Smooth muscle cell (in vitro differentiated cells): ENCODE measurements at regions not wholly inside any gene's neighbourhood (a gene's known extent, or its start where the extent isn't known, plus 50 kb on each side); places are given as distances from the start of the nearest gene placed in this dataset.
"Not testable (repeated sequence)": the region's sequence is repeated elsewhere in the genome, so short reads cannot be mapped to it uniquely, and the experiment has no call there.

Source experiments
- DNase-seq: peaks from one replicate; lab custom pipeline; 2025; ENCODE audit not compliant: unreplicated experiment; lab: John Stamatoyannopoulos, UW
- H2AFZ ChIP-seq: fragments of 200-600 bp; sonication (generic); 2 replicates; pipeline ENCODE4 v1.6.0; 2016; ENCODE audit warnings: antibody characterized with exemption, low read depth, mild to moderate bottlenecking
- H3F3A ChIP-seq: fragments of 200-600 bp; sonication (generic); 2 replicates; pipeline ENCODE4 v1.6.0; 2017; ENCODE audit warnings: antibody characterized with exemption, low read depth
- H3K27ac ChIP-seq: fragments of 200-600 bp; sonication (generic); 2 replicates; pipeline ENCODE4 v1.5.1; 2016; ENCODE audit warnings: low read depth, mild to moderate bottlenecking
- H3K27me3 ChIP-seq: fragments of 200-600 bp; sonication (generic); 2 replicates; pipeline ENCODE4 v1.6.1; 2016; ENCODE audit warnings: low read depth, mild to moderate bottlenecking
- H3K36me3 ChIP-seq: fragments of 200-600 bp; sonication (generic); 2 replicates; pipeline ENCODE4 v1.5.1; 2016; ENCODE audit warnings: low read depth
- H3K4me1 ChIP-seq: fragments of 200-600 bp; sonication (generic); 2 replicates; pipeline ENCODE4 v1.5.1; 2016; ENCODE audit warnings: low read depth
- H3K4me2 ChIP-seq: fragments of 200-600 bp; sonication (generic); 2 replicates; pipeline ENCODE4 v1.6.0; 2016; ENCODE audit warnings: mild to moderate bottlenecking
- H3K4me3 ChIP-seq: fragments of 200-600 bp; sonication (generic); 2 replicates; pipeline ENCODE4 v1.5.1; 2016; ENCODE audit warnings: mild to moderate bottlenecking
- H3K79me2 ChIP-seq: fragments of 200-600 bp; sonication (generic); 2 replicates; pipeline ENCODE4 v1.6.0; 2016; ENCODE audit warnings: low read depth, mild to moderate bottlenecking
- H3K9ac ChIP-seq: fragments of 200-600 bp; sonication (generic); 2 replicates; pipeline ENCODE4 v1.6.0; 2016; ENCODE audit warnings: low read depth
- H3K9me3 ChIP-seq: fragments of 200-600 bp; sonication (generic); replicated peaks from 2 replicates; pipeline ENCODE4 v1.5.1; 2016; ENCODE audit warnings: low read depth
- H4K20me1 ChIP-seq: fragments of 200-600 bp; sonication (generic); 2 replicates; pipeline ENCODE4 v1.6.0; 2016; ENCODE audit warnings: low read depth
- WGBS: methylation state at CpG from one replicate; pipeline ENCODE4 v1.1.7; 2016; ENCODE audit warnings: low lambda C conversion rate; 5-methylcytosine and 5-hydroxymethylcytosine counted together
- TF ChIP-seq, protein P1 (sequence below): fragments of 200-600 bp; sonication (generic); IDR thresholded peaks from 2 replicates; pipeline ENCODE4 v1.5.1; 2017; ENCODE audit warnings: borderline replicate concordance, mild to moderate bottlenecking, antibody characterized with exemption; ENCODE audit not compliant: insufficient read depth, poor library complexity, severe bottlenecking

GRCh38 chr4:75321484-75321883 is 192.7 kb downstream of the RCHY1 start:
- Histone ChIP-seq H3K4me2 (no peak overlapping the region), H3K27me3 (no peaks in the 10 kb centered on the region), H4K20me1 (no peaks in the 10 kb centered on the region), H3K4me1 (peaks cover 4% of the 10 kb centered on the region), H3K9ac (no peak overlapping the region), H3K79me2 (no peaks in the 10 kb centered on the region), H3K27ac (no peak overlapping the region), H3K4me3 (no peak overlapping the region), H3F3A (no peaks in the 10 kb centered on the region), H3K36me3 (no peaks in the 10 kb centered on the region), H2AFZ (no peak overlapping the region), H3K9me3 (no peaks in the 10 kb centered on the region)
- DNase-seq: no peak
- 60% methylated on average over 5 of the region's 5 CpGs for WGBS
- TF ChIP-seq, protein P1, sequence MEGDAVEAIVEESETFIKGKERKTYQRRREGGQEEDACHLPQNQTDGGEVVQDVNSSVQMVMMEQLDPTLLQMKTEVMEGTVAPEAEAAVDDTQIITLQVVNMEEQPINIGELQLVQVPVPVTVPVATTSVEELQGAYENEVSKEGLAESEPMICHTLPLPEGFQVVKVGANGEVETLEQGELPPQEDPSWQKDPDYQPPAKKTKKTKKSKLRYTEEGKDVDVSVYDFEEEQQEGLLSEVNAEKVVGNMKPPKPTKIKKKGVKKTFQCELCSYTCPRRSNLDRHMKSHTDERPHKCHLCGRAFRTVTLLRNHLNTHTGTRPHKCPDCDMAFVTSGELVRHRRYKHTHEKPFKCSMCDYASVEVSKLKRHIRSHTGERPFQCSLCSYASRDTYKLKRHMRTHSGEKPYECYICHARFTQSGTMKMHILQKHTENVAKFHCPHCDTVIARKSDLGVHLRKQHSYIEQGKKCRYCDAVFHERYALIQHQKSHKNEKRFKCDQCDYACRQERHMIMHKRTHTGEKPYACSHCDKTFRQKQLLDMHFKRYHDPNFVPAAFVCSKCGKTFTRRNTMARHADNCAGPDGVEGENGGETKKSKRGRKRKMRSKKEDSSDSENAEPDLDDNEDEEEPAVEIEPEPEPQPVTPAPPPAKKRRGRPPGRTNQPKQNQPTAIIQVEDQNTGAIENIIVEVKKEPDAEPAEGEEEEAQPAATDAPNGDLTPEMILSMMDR: no peak

DNA sequence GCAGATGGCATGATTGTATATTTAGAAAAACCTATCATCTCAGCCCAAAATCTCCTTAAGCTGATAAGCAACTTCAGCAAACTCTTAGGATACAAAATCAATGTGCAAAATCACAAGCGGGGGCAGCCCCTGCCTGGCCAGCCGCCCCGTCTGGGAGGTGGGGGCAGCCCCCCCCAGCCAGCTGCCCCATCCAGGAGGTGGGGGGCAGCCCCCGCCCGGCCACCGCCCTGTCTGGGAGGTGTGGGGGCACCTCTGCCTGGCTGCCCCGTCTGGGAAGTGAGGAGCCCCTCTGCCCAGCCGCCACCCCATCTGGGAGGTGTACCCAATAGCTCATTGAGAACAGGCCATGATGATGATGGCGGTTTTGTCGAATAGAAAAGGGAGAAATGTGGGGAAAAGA is 196.6 kb downstream of the RCHY1 start:
- not testable (repeated sequence) for H4K20me1 ChIP-seq, H3K9me3 ChIP-seq, H3K4me2 ChIP-seq, H3K36me3 ChIP-seq, H3K9ac ChIP-seq, H3K4me3 ChIP-seq, H3K4me1 ChIP-seq, H3K27me3 ChIP-seq, H2AFZ ChIP-seq, H3K27ac ChIP-seq, DNase-seq, H3F3A ChIP-seq, H3K79me2 ChIP-seq
- 91% methylated on average over 9 of the region's 10 CpGs for WGBS

DNA sequence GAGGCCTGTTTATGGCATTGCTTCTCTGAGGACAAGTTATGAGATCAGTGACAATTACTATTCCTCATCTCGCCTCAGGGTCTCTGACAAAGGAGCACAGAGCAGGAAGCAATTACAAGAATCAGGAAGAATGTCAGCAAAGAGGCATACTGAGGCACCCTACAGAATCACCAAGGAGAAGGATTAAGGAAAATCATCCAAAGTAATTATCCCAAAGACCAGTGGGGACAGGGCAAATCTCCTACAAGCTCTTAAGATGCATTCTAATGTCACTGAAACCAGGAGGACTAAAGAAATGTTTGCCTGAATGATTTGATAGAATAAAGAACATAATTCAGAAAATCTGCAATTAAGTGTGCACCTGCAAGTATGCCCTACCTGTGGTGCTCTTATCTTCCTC is 206.2 kb downstream of the RCHY1 start:
- Histone ChIP-seq H3K79me2 (no peaks in the 10 kb centered on the region), H3K4me1 (peaks cover 22% of the 10 kb centered on the region), H3K9me3 (peaks cover 6% of the 10 kb centered on the region), H3K4me3 (no peak overlapping the region), H3K36me3 (no peaks in the 10 kb centered on the region), H3K4me2 (no peak overlapping the region), H2AFZ (no peak overlapping the region), H3K9ac (no peak overlapping the region), H3K27me3 (no peaks in the 10 kb centered on the region), H4K20me1 (no peaks in the 10 kb centered on the region), H3K27ac (no peak overlapping the region), H3F3A (no peaks in the 10 kb centered on the region)
- WGBS: 80% methylated on average over 1 of the region's 1 CpG
- DNase-seq: no peak
- TF ChIP-seq, protein P1: no peak

- H3K4me3 ChIP-seq: no peak overlapping the region
- H3K27me3 ChIP-seq: no peaks in the 10 kb centered on the region
- DNase-seq: no peak
- WGBS: 89% methylated on average over 3 of the region's 3 CpGs
- no peaks in the 10 kb centered on the region for H3K79me2 ChIP-seq
- no peak overlapping the region for H2AFZ ChIP-seq
- H3K27ac ChIP-seq: no peak overlapping the region
- TF ChIP-seq, protein P1: no peak
- H3K36me3 ChIP-seq: no peaks in the 10 kb centered on the region
- H3F3A ChIP-seq: no peaks in the 10 kb centered on the region
- no peak overlapping the region for H3K4me2 ChIP-seq
- peaks cover 6% of the 10 kb centered on the region for H3K9me3 ChIP-seq
- no peak overlapping the region for H3K9ac ChIP-seq
- H4K20me1 ChIP-seq: no peaks in the 10 kb centered on the region
- peaks cover 22% of the 10 kb centered on the region for H3K4me1 ChIP-seq
Measured at GRCh38 chr4:75306506-75306905, 207.7 kb downstream of the RCHY1 start.
